ENCODE measurements at regions not wholly inside any gene's neighbourhood (a gene's known extent, or its start where the extent isn't known, plus 50 kb on each side); places are given as distances from the start of the nearest gene placed in this dataset.

GRCh38 chr5:68711293-68712200 lies 382.3 kb upstream of the SLC30A5 start:
- TF ChIP-seq ELF1 (IDR thresholded peaks at IDR 0.05; ENCODE audit: borderline replicate concordance, low read depth) = no peak
- TF ChIP-seq POLR2A (IDR thresholded peaks at IDR 0.05; ENCODE audit: borderline replicate concordance, extremely low read depth, insufficient read depth, insufficient read length) = no peak
- no peak for TF ChIP-seq REST (IDR thresholded peaks at IDR 0.05; ENCODE audit: low read depth)
- TF ChIP-seq CTCF (IDR thresholded peaks at IDR 0.05 in 2 of 3, conservative IDR thresholded peaks at IDR 0.05 in 1 of 3; ENCODE audit: borderline replicate concordance in 1 of 3, insufficient read depth in 1 of 3, low read depth in 2 of 3, low read length in 2 of 3) = no peak
- TF ChIP-seq CBX3 (IDR thresholded peaks at IDR 0.05; ENCODE audit: low read depth) = no peak
- TF ChIP-seq POLR2AphosphoS5 (IDR thresholded peaks at IDR 0.05; ENCODE audit: low read depth, low read length) = no peak
- TF ChIP-seq RAD21 (IDR thresholded peaks at IDR 0.05; ENCODE audit: low read depth) = no peak
- no peak for TF ChIP-seq EZH2 (IDR thresholded peaks at IDR 0.05)
- no peak for TF ChIP-seq SRF (IDR thresholded peaks at IDR 0.05; ENCODE audit: low read depth)
- TF ChIP-seq ZFX (IDR thresholded peaks at IDR 0.05) = no peak

Measured in HCT116 (cell line).